Keratinocyte (primary cell): ENCODE measurements at regions not wholly inside any gene's neighbourhood (a gene's known extent, or its start where the extent isn't known, plus 50 kb on each side); places are given as distances from the start of the nearest gene placed in this dataset.

Experiments
- CTCF ChIP-seq, 3 experiments: IDR thresholded peaks in 1 of 3; conservative IDR thresholded peaks in 1 of 3; optimal IDR thresholded peaks in 1 of 3; 2 replicates in 2 of 3; 3 replicates in 1 of 3; pipeline versions ENCODE3 to v1.5.1; 2011; ENCODE audit warnings: low read length in 3 of 3, mild to moderate bottlenecking in 3 of 3, moderate library complexity in 2 of 3, control low read depth in 1 of 3, inconsistent platforms in 1 of 3; ENCODE audit not compliant: insufficient read depth in 2 of 3; ENCODE audit errors: extremely low read depth in 1 of 3
- EZH2 ChIP-seq: IDR thresholded peaks from one replicate; pipeline ENCODE4 v1.6.1; 2012; ENCODE audit warnings: inconsistent platforms, mild to moderate bottlenecking, low read length, moderate library complexity

- TF ChIP-seq CTCF (optimal IDR thresholded peaks at IDR 0.05 in 1 of 3, IDR thresholded peaks at IDR 0.05 in 1 of 3, conservative IDR thresholded peaks at IDR 0.05 in 1 of 3; ENCODE audit: extremely low read depth in 1 of 3, insufficient read depth in 2 of 3, low read length in 3 of 3), result no peak
- no peak for TF ChIP-seq EZH2
Measured at GRCh38 chr3:86800116-86800515, 190.8 kb downstream of the VGLL3 start.
